GM13977 (cell line): ENCODE measurements at regions not wholly inside any gene's neighbourhood (a gene's known extent, or its start where the extent isn't known, plus 50 kb on each side); places are given as distances from the start of the nearest gene placed in this dataset.
"Not testable (repeated sequence)": the region's sequence is repeated elsewhere in the genome, so short reads cannot be mapped to it uniquely, and the experiment has no call there.

ENCODE experiments used
- DNase-seq: peaks from one replicate; pipeline ENCODE4 v3.0.0; 2012; ENCODE audit warnings: low spot score
- CTCF ChIP-seq: IDR thresholded peaks from 2 replicates; pipeline ENCODE4 v1.5.1; 2012; ENCODE audit warnings: mild to moderate bottlenecking, control low read depth; ENCODE audit not compliant: insufficient read depth; ENCODE audit errors: extremely low read depth, missing control alignments
- in situ Hi-C: fragments of 300-500 bp; cut with MboI; formaldehyde crosslinking; loops from one replicate; pipeline ENCODE4 v1.12.0; 2022; ENCODE audit warnings: low sequenced_read_pairs, low pct_unique_long_range_greater_than_20kb, mixed read lengths, inconsistent platforms; ENCODE audit not compliant: unreplicated experiment

DNA sequence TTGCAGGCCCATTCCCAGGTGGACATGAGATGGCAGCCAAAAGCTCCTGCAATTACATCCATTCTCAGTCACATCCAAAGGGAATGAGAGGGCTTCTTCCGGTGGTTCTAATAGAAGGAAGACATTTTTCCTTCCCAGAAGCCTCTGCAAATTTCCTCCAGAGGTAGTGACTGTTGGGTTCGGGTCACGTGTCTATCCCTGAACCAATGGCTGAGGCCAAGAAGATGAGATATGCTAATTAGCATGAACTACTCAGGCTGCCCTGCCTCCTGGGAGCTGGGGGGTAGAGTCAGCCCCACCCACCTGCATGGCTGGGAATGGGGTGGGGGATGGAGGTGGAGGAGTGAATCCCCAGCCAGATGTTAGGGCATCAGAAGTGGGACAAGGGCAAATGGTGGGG is 61.3 kb upstream of the IYD start:
- DNase-seq, result no peak
- TF ChIP-seq CTCF, result no peak
- in situ Hi-C loops, result no loop called here

DNA sequence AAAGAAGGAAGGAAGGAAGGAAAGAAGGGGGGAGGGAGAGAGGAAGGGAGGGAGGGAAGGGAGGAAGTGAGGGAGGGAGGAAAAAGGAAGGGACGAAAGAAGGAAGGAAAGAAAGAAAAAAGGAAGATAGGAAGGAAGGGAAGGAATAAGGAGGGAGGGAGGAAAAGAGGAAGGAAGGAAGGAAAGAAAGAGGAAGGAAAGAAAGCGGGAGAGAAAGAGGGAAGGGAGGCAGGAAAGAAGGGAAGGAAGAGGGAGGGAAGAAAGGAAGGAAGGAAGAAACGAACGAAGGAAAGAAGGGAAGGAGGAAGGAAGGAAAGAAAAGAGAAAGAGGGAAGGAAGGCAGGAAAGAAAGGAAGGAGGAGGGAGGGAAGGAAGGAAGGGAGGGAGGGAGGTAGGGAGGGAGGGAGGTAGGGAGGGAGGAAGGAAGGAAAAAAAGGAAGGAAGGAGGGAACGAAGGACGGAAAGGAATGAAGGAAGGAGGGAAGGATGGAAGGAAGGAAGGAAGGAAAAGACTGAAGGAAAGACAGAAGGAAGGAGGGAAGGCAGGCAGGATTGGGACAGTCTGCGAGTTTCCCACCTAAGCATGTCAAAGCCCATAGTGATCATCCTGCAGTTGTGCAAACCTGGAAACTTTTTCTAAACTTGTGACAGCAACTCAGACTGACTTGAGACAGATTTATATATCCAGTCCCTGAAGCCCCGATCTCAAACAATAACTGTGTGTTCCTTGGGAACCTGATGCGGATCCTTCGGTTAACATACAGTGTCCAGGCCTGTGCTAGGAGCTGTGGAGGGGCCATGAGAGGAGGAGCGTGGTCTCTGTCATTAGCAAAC is 59.8 kb upstream of the IYD start:
- in situ Hi-C loops, result no loop called here
- no peak for DNase-seq

DNA sequence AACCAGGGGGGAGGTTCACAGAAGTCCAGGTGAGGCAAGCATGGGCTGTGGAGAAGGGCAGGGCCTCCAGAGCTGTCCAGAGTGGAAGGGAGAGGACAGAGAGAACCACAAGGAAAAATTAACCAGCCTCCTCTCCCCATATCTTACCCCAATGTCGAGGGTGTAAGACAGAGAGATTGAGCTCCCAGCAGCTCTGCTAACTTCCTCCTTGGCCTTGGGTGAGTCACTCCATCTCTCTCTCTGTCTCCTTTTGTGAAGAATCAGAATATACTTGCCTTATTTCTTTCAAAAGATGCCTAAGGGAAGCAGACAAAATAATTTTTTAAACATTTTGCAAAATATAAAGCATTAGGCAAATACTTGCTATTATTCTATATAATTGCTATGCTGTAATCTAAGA is 58.3 kb upstream of the IYD start:
- no peak for DNase-seq

More for the DNA sequence above, 59.8 kb upstream of the IYD start:
- no peak for TF ChIP-seq CTCF

DNA sequence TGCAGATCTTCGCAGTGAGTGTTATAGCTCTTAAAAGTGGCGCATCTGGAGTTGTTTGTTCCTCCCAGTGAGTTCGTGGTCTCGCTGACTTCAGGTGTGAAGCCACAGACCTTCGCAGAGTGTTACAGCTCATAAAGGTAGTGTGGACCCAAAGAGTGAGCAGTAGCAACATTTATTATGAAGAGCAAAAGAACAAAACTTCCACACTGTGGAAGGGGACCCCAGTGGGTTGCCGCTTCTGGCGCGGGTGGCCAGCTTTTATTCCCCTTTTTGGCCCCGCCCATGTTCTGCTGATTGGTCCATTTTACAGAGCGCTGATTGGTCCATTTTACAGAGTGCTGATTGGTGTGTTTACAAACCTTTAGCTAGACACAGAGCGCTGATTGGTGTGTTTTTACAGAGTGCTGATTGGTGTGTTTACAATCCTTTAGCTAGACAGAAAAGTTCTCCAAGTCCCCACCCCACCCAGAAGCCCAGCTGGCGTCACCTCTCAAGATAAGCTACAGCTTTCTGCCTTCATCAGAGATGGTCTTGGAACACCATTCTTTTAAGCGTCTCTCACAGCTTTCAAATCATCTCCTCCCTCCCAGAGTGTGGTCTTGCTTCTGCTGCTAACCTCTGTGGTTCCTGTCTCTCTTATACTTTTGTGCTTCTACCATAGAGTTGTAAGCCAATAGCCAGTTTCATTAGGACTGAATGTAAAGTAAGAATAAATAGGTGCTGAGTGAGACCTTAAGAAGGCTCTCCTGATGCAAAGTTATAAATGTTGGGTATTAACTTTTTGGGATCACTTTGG is 57.5 kb upstream of the IYD start:
- in situ Hi-C loops, DNase-seq: not testable (repeated sequence)

More for the DNA sequence above, 58.3 kb upstream of the IYD start:
- in situ Hi-C loops, result no loop called here
- no peak for TF ChIP-seq CTCF

DNA sequence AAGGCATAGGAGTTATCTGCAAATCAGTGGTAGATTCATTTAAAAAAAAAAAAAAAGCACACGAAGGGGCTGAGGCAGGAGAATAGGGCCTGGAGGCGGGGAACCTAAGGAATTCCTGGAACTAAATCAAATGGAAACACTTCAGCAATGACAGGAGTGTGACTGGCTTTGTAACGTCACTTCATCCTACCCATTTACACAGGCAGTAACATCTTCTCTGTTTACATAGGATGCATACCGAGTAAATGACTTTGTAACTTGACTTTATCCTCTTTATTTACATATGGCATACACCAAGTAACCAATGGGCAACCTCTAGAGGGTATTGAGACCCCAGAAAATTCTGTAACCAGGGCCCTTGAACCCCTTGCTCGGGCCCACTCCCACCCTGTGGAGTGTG is 56.4 kb upstream of the IYD start:
- no peak for TF ChIP-seq CTCF
- no peak for DNase-seq
- in situ Hi-C loops, result no loop called here

- in situ Hi-C loops, result no loop called here
- no peak for DNase-seq
- no peak for TF ChIP-seq CTCF
Observed at GRCh38 chr6:150312844-150313584, 55.8 kb upstream of the IYD start.

- no peak for TF ChIP-seq CTCF
- no peak for DNase-seq
- in situ Hi-C loops, result no loop called here
Observed at GRCh38 chr6:150313781-150314180, 55.0 kb upstream of the IYD start.
